ENCODE measurements at regions not wholly inside any gene's neighbourhood (a gene's known extent, or its start where the extent isn't known, plus 50 kb on each side); places are given as distances from the start of the nearest gene placed in this dataset.
"Not testable (repeated sequence)": the region's sequence is repeated elsewhere in the genome, so short reads cannot be mapped to it uniquely, and the experiment has no call there.

GRCh38 chr20:25975816-25976215 lies 279.2 kb upstream of the ZNF337 start:
- TF ChIP-seq, protein P1, sequence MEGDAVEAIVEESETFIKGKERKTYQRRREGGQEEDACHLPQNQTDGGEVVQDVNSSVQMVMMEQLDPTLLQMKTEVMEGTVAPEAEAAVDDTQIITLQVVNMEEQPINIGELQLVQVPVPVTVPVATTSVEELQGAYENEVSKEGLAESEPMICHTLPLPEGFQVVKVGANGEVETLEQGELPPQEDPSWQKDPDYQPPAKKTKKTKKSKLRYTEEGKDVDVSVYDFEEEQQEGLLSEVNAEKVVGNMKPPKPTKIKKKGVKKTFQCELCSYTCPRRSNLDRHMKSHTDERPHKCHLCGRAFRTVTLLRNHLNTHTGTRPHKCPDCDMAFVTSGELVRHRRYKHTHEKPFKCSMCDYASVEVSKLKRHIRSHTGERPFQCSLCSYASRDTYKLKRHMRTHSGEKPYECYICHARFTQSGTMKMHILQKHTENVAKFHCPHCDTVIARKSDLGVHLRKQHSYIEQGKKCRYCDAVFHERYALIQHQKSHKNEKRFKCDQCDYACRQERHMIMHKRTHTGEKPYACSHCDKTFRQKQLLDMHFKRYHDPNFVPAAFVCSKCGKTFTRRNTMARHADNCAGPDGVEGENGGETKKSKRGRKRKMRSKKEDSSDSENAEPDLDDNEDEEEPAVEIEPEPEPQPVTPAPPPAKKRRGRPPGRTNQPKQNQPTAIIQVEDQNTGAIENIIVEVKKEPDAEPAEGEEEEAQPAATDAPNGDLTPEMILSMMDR (IDR thresholded peaks at IDR 0.05; ENCODE audit: low read length), result not testable (repeated sequence)
- not testable (repeated sequence) for TF ChIP-seq EZH2 (optimal IDR thresholded peaks at IDR 0.05; ENCODE audit: low read depth, low read length); EZH2phosphoT487 (IDR thresholded peaks at IDR 0.05; ENCODE audit: low read length)

Data from MM.1S (cell line).